ENCODE measurements at regions not wholly inside any gene's neighbourhood (a gene's known extent, or its start where the extent isn't known, plus 50 kb on each side); places are given as distances from the start of the nearest gene placed in this dataset. TPM values are rescaled to one million over a fixed set of nuclear protein-coding genes. Genes with fewer than 3 reads are reported as not detected.
"Not testable (repeated sequence)": the region's sequence is repeated elsewhere in the genome, so short reads cannot be mapped to it uniquely, and the experiment has no call there.

GRCh38 chr2:106257135-106257534 is 63.0 kb upstream of the UXS1 start:
- no peak for DNase-seq

GRCh38 chr2:106249157-106249828 is 55.2 kb upstream of the UXS1 start:
- not testable (repeated sequence) for DNase-seq

GRCh38 chr2:106248548-106249151 is 54.5 kb upstream of the UXS1 start:
- not testable (repeated sequence) for DNase-seq

Small RNA genes in the stretch of these regions (small RNA-seq; reads per million reads assigned to genes)
- not detected for gene AC114755.3 (ENCODE audit: low replicate concordance)

Measured in skin of body (tissue), 2 donors.